GM12891 (cell line): ENCODE measurements at regions not wholly inside any gene's neighbourhood (a gene's known extent, or its start where the extent isn't known, plus 50 kb on each side); places are given as distances from the start of the nearest gene placed in this dataset.

Experiments
- POLR2A ChIP-seq: IDR thresholded peaks from 2 replicates; pipeline ENCODE4 v1.6.1; 2011; ENCODE audit warnings: low read depth, low read length, control low read depth
- POLR2AphosphoS5 ChIP-seq: IDR thresholded peaks from 2 replicates; pipeline ENCODE4 v1.6.1; 2011; ENCODE audit warnings: low read depth, low read length, control low read depth
- POU2F2 ChIP-seq: IDR thresholded peaks from 2 replicates; pipeline ENCODE4 v1.6.1; 2011; ENCODE audit warnings: low read depth, mild to moderate bottlenecking, control low read depth, low read length, moderate library complexity
- SPI1 ChIP-seq: IDR thresholded peaks from 2 replicates; pipeline ENCODE4 v1.6.1; 2011; ENCODE audit warnings: low read depth, low read length, control low read depth
- TAF1 ChIP-seq: IDR thresholded peaks from 2 replicates; pipeline ENCODE4 v1.6.1; 2011; ENCODE audit warnings: low read depth, low read length, control low read depth

DNA sequence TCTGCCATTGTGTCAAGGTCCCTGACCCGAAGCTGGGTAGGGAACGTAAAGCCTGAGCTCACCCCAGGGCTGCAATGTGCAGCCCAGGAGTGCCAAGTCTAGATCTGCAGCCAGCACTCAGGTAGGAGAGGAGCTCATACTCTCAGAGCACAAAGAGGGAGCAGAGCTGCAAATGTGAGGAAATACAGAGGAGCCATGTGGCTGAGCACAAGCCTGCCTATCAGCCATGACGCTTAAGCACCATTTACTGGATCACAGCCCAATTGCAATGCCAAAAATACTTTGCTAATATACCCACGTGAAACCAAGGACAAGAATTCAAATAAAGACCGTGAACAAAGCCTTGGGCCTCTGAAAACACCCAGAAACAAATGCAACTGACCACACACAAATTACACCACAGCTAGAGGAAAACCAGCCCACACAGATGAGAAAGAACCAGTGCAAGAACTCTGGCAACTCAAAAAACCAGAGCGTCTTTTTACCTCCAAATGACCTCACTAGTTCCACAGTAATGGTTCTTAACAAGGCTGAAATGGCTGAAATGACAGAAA, 69.0 kb upstream of the HPF1 start:
- TF ChIP-seq POLR2A (no peak), POLR2AphosphoS5 (no peak), TAF1 (no peak), POU2F2 (no peak), SPI1 (no peak)
